ENCODE measurements at regions not wholly inside any gene's neighbourhood (a gene's known extent, or its start where the extent isn't known, plus 50 kb on each side); places are given as distances from the start of the nearest gene placed in this dataset.

DNA sequence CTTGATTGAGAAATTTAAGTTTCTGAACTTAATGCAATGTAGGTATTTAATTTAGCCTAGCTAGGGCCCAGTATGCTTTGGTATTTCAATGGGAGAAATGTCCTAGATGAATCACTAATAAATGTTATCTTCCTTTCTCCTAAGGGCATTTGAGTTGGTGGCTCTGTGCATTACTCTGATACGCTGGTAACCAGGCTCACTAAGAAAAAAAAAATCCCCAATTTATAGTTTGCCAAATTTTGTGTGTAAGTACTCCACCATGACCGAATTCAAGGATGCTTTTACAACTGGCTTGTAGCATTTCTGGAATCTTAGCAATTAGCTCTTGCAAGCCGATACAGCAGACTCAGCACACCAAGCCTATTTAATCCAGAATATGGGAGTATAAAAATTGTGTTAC is 94.6 kb upstream of the LPP start:
- Histone ChIP-seq H3K27me3 (ENCODE audit: insufficient read depth, low read length, poor library complexity, severe bottlenecking) (no peaks in the 10 kb centered on the region), H3K27ac (ENCODE audit: low read depth, low read length) (no peak overlapping the region), H3K36me3 (ENCODE audit: insufficient read depth, low read length) (no peaks in the 10 kb centered on the region), H3K9me3 (ENCODE audit: low read length) (no peaks in the 10 kb centered on the region), H3K4me3 (ENCODE audit: low read length) (no peak overlapping the region), H3K4me1 (ENCODE audit: insufficient read depth, low read length) (peaks cover 4% of the 10 kb centered on the region)
- peak overlapping the region in 3 of 8 donors; percentile 11 to 30 (median 29) for H3K27ac Mint-ChIP-seq
- no peaks in the 10 kb centered on the region for H3K36me3 Mint-ChIP-seq
- DNase-seq: no peak
- ChIA-PET POLR2A (no interaction called here), CTCF (interaction anchor here (0.9 to 4.3 kb wide), 5 partner anchors 10 to 319 kb away, joined by 3 to 22 read pairs (median 3); no protein-coding TSS in a partner anchor)
- no peak overlapping the region for H3K4me3 Mint-ChIP-seq
- H3K4me1 Mint-ChIP-seq: peaks cover 15 to 22% (median 18%) of the 10 kb centered on the region in 3 donors
- H3K9me3 Mint-ChIP-seq: no peaks in the 10 kb centered on the region
- no peaks in the 10 kb centered on the region for H3K27me3 Mint-ChIP-seq

- H3K4me3 Mint-ChIP-seq: no peak overlapping the region
- no peak overlapping the region for H3K4me3 ChIP-seq (ENCODE audit: low read length)
- peak overlapping the region in 6 of 8 donors; percentile 2 to 86 (median 62) for H3K27ac Mint-ChIP-seq
- H3K4me1 Mint-ChIP-seq: peaks cover 15 to 22% (median 18%) of the 10 kb centered on the region in 3 donors
- no peak overlapping the region for H3K27ac ChIP-seq (ENCODE audit: low read depth, low read length)
- ChIA-PET POLR2A (interaction anchor here (0.6 kb wide), 1 partner anchor 314 kb away, joined by 6 read pairs; no protein-coding TSS in a partner anchor), CTCF (interaction anchor here (1.0 to 4.3 kb wide), 6 partner anchors 11 to 320 kb away, joined by 3 to 22 read pairs (median 4); no protein-coding TSS in a partner anchor)
- no peak for DNase-seq
- H3K36me3 ChIP-seq (ENCODE audit: insufficient read depth, low read length): no peaks in the 10 kb centered on the region
- no peaks in the 10 kb centered on the region for H3K27me3 Mint-ChIP-seq
- H3K27me3 ChIP-seq (ENCODE audit: insufficient read depth, low read length, poor library complexity, severe bottlenecking): no peaks in the 10 kb centered on the region
- no peaks in the 10 kb centered on the region for H3K9me3 ChIP-seq (ENCODE audit: low read length)
- no peaks in the 10 kb centered on the region for H3K36me3 Mint-ChIP-seq
- H3K9me3 Mint-ChIP-seq: no peaks in the 10 kb centered on the region
- H3K4me1 ChIP-seq (ENCODE audit: insufficient read depth, low read length): peaks cover 4% of the 10 kb centered on the region
These were observed 93.6 kb upstream of the LPP start for GRCh38 chr3:188060264-188060835.

DNA sequence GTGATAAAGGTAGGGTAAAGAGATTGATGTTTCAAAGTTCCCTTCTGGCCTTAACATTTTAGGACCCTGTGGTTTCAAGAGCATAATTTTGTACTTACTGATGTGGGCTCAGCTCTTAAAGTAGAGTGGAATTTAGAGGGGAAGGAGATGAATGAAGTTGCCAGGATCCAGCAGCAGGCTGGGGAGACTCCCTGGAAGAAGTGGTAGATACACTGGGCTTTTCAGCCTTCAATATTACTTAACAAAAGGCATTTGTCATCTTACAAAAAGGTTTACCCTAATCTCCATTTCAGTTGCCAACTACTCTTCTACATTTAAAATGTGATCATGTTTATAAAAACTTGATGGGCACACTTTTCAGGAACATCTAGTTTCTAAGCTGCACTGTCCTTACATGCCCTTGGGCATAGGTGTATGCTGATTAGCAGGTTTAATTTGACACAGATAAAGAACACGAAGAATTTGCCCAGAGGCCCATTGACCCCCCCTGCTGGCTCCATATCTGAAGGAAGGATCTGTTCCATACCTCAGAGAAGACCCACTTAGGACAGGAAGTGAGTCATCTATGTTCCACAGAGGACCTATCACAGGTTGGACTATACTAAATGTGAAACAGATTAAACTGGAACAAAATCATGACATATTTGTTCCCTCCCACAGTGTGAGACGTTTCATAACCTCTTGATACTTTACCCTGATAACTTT is 93.0 kb upstream of the LPP start:
- no peaks in the 10 kb centered on the region for H3K36me3 Mint-ChIP-seq
- CTCF ChIA-PET: interaction anchor here (1.0 to 4.3 kb wide), 4 partner anchors 314 to 320 kb away, joined by 3 to 22 read pairs (median 4); no protein-coding TSS in a partner anchor
- Histone ChIP-seq H3K4me3 (ENCODE audit: low read length) (no peak overlapping the region), H3K36me3 (ENCODE audit: insufficient read depth, low read length) (no peaks in the 10 kb centered on the region), H3K27ac (ENCODE audit: low read depth, low read length) (no peak overlapping the region), H3K9me3 (ENCODE audit: low read length) (no peaks in the 10 kb centered on the region), H3K27me3 (ENCODE audit: insufficient read depth, low read length, poor library complexity, severe bottlenecking) (no peaks in the 10 kb centered on the region), H3K4me1 (ENCODE audit: insufficient read depth, low read length) (peaks cover 4% of the 10 kb centered on the region)
- peak in 4 of 5 donors; percentile 17 to 63 (median 62) for DNase-seq
- POLR2A ChIA-PET: interaction anchor here (0.6 kb wide), 1 partner anchor 315 kb away, joined by 6 read pairs; no protein-coding TSS in a partner anchor
- H3K27me3 Mint-ChIP-seq: no peaks in the 10 kb centered on the region
- peak overlapping the region in 2 of 7 donors; percentile 14 to 21 for H3K4me3 Mint-ChIP-seq
- no peaks in the 10 kb centered on the region for H3K9me3 Mint-ChIP-seq
- H3K27ac Mint-ChIP-seq: peak overlapping the region; percentile 52 to 95 (median 83)
- peaks cover 15 to 22% (median 18%) of the 10 kb centered on the region in 3 donors for H3K4me1 Mint-ChIP-seq

- Mint-ChIP-seq H3K4me3 (no peak overlapping the region), H3K27ac (peak overlapping the region in 2 of 8 donors; percentile 15 to 56), H3K27me3 (no peaks in the 10 kb centered on the region), H3K36me3 (no peaks in the 10 kb centered on the region), H3K4me1 (peaks cover 15 to 22% (median 18%) of the 10 kb centered on the region in 3 donors), H3K9me3 (no peaks in the 10 kb centered on the region)
- H3K27me3 ChIP-seq (ENCODE audit: insufficient read depth, low read length, poor library complexity, severe bottlenecking): no peaks in the 10 kb centered on the region
- H3K9me3 ChIP-seq (ENCODE audit: low read length): no peaks in the 10 kb centered on the region
- ChIA-PET POLR2A (no interaction called here), CTCF (interaction anchor here (1.9 kb wide), 1 partner anchor 320 kb away, joined by 6 read pairs; no protein-coding TSS in a partner anchor)
- H3K36me3 ChIP-seq (ENCODE audit: insufficient read depth, low read length): no peaks in the 10 kb centered on the region
- no peak overlapping the region for H3K27ac ChIP-seq (ENCODE audit: low read depth, low read length)
- H3K4me3 ChIP-seq (ENCODE audit: low read length): no peak overlapping the region
- peaks cover 4% of the 10 kb centered on the region for H3K4me1 ChIP-seq (ENCODE audit: insufficient read depth, low read length)
- no peak for DNase-seq
These were observed 91.7 kb upstream of the LPP start for GRCh38 chr3:188062216-188062615.

GRCh38 chr3:188064831-188065493 is 89.0 kb upstream of the LPP start:
- H3K36me3 ChIP-seq (ENCODE audit: insufficient read depth, low read length): no peaks in the 10 kb centered on the region
- H3K9me3 ChIP-seq (ENCODE audit: low read length): no peaks in the 10 kb centered on the region
- H3K4me3 ChIP-seq (ENCODE audit: low read length): no peak overlapping the region
- Mint-ChIP-seq H3K9me3 (no peaks in the 10 kb centered on the region), H3K36me3 (no peaks in the 10 kb centered on the region), H3K4me1 (peaks cover 15 to 22% (median 18%) of the 10 kb centered on the region in 3 donors), H3K27me3 (no peaks in the 10 kb centered on the region), H3K27ac (peak overlapping the region in 1 of 8 donors; percentile 47), H3K4me3 (no peak overlapping the region)
- CTCF ChIA-PET: interaction anchor here (0.7 to 2.2 kb wide), 3 partner anchors 13 to 325 kb away, joined by 3 to 5 read pairs (median 3); no protein-coding TSS in a partner anchor
- no peaks in the 10 kb centered on the region for H3K27me3 ChIP-seq (ENCODE audit: insufficient read depth, low read length, poor library complexity, severe bottlenecking)
- DNase-seq: no peak
- peaks cover 4% of the 10 kb centered on the region for H3K4me1 ChIP-seq (ENCODE audit: insufficient read depth, low read length)
- H3K27ac ChIP-seq (ENCODE audit: low read depth, low read length): no peak overlapping the region
- POLR2A ChIA-PET: no interaction called here

GRCh38 chr3:188066141-188066540 is 87.8 kb upstream of the LPP start:
- no peak overlapping the region for H3K4me3 Mint-ChIP-seq
- no peaks in the 10 kb centered on the region for H3K36me3 Mint-ChIP-seq
- peaks cover 8 to 13% (median 9%) of the 10 kb centered on the region in 3 donors for H3K4me1 Mint-ChIP-seq
- Histone ChIP-seq H3K36me3 (ENCODE audit: insufficient read depth, low read length) (no peaks in the 10 kb centered on the region), H3K4me3 (ENCODE audit: low read length) (no peak overlapping the region), H3K4me1 (ENCODE audit: insufficient read depth, low read length) (peaks cover 4% of the 10 kb centered on the region), H3K9me3 (ENCODE audit: low read length) (no peaks in the 10 kb centered on the region), H3K27ac (ENCODE audit: low read depth, low read length) (no peak overlapping the region), H3K27me3 (ENCODE audit: insufficient read depth, low read length, poor library complexity, severe bottlenecking) (no peaks in the 10 kb centered on the region)
- no peak for DNase-seq
- H3K27me3 Mint-ChIP-seq: no peaks in the 10 kb centered on the region
- CTCF ChIA-PET: interaction anchor here (0.7 to 2.2 kb wide), 3 partner anchors 12 to 868 kb away, joined by 3 to 5 read pairs (median 4); no protein-coding TSS in a partner anchor
- H3K27ac Mint-ChIP-seq: no peak overlapping the region
- POLR2A ChIA-PET: no interaction called here
- no peaks in the 10 kb centered on the region for H3K9me3 Mint-ChIP-seq

- Mint-ChIP-seq H3K4me1 (peaks cover 0 to 4% (median 3%) of the 10 kb centered on the region in 3 donors), H3K27ac (no peak overlapping the region), H3K4me3 (no peak overlapping the region), H3K27me3 (peaks cover 0 to 3% of the 10 kb centered on the region in 2 donors), H3K36me3 (no peaks in the 10 kb centered on the region), H3K9me3 (no peaks in the 10 kb centered on the region)
- ChIA-PET POLR2A (no interaction called here), CTCF (no interaction called here)
- Histone ChIP-seq H3K27me3 (ENCODE audit: insufficient read depth, low read length, poor library complexity, severe bottlenecking) (no peaks in the 10 kb centered on the region), H3K27ac (ENCODE audit: low read depth, low read length) (no peak overlapping the region), H3K36me3 (ENCODE audit: insufficient read depth, low read length) (no peaks in the 10 kb centered on the region), H3K4me1 (ENCODE audit: insufficient read depth, low read length) (no peaks in the 10 kb centered on the region), H3K9me3 (ENCODE audit: low read length) (no peaks in the 10 kb centered on the region), H3K4me3 (ENCODE audit: low read length) (no peak overlapping the region)
- no peak for DNase-seq
These were observed 86.0 kb upstream of the LPP start for GRCh38 chr3:188067932-188068331.

- DNase-seq: no peak
- no peak overlapping the region for H3K27ac Mint-ChIP-seq
- no peaks in the 10 kb centered on the region for H3K9me3 Mint-ChIP-seq
- H3K36me3 Mint-ChIP-seq: no peaks in the 10 kb centered on the region
- ChIA-PET CTCF (no interaction called here), POLR2A (no interaction called here)
- peaks cover 0 to 4% (median 3%) of the 10 kb centered on the region in 3 donors for H3K4me1 Mint-ChIP-seq
- Histone ChIP-seq H3K27me3 (ENCODE audit: insufficient read depth, low read length, poor library complexity, severe bottlenecking) (no peaks in the 10 kb centered on the region), H3K36me3 (ENCODE audit: insufficient read depth, low read length) (no peaks in the 10 kb centered on the region), H3K4me1 (ENCODE audit: insufficient read depth, low read length) (no peaks in the 10 kb centered on the region), H3K4me3 (ENCODE audit: low read length) (no peak overlapping the region), H3K27ac (ENCODE audit: low read depth, low read length) (no peak overlapping the region), H3K9me3 (ENCODE audit: low read length) (no peaks in the 10 kb centered on the region)
- peaks cover 0 to 3% of the 10 kb centered on the region in 2 donors for H3K27me3 Mint-ChIP-seq
- H3K4me3 Mint-ChIP-seq: no peak overlapping the region
These were observed 85.6 kb upstream of the LPP start for GRCh38 chr3:188068342-188068741.

Data from CD8-positive, alpha-beta memory T cell (primary cell).